ENCODE measurements at regions not wholly inside any gene's neighbourhood (a gene's known extent, or its start where the extent isn't known, plus 50 kb on each side); places are given as distances from the start of the nearest gene placed in this dataset.
"Not testable (repeated sequence)": the region's sequence is repeated elsewhere in the genome, so short reads cannot be mapped to it uniquely, and the experiment has no call there.

DNA sequence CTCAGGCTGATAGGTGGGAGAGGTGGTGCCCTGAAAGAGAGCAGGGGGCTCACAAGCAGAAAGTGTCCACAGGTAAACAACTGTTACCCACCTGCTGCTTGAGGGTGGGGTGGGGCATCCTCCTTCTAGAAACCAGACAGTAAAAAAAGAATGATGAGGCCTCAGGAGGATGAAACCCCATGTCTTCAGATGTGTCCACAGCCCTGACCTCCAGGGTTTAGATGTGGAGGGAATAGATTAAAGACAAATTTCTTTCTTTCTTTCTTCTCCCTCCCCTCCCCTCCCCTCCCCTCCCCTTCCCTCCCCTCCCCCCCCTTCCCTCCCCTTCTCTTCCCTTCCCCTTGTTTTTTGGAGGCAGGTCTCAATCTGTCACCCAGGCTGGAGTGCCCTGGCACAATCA is 333.5 kb upstream of the NUPR2 start:
- no peak for DNase-seq

DNA sequence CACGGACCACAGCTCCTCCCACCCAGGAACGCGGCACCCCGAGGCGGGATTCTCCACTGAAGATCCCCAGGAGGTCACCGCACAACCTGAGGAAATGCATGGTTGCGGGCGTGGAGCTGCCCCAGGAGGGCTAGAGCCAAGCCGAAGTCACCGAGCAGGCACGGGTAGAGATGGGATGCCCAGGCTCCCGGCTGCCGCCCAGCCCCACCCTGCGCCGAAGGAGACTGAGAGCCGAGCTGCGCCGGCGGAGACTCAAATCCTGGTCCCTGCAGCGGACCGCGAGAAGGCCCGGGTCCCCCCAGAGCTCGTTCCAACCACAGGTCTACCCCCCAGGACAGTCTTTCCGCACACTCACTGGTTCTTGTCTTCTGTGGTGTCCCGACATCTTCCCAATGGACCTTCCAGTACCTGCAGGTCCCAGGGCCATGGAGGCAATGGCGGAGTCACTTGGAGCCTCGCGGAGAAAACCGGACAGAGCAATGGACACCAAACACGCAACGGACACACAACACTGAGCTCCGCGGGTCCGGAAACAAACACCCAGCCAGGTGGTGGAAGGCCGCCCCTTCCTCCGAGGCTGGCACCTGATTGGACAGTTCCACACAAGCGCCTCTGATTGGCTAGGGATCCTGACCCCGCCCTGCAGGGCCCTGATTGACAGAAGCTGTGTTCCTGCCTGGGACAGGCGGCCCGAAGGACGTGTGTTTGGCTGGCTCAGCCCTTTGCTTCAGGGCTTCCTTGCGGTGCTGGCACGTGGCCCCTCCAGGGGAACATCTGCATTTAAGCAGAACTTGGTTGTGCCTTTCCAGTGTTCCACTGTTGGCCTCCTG is 331.9 kb upstream of the NUPR2 start:
- no peak for DNase-seq

DNA sequence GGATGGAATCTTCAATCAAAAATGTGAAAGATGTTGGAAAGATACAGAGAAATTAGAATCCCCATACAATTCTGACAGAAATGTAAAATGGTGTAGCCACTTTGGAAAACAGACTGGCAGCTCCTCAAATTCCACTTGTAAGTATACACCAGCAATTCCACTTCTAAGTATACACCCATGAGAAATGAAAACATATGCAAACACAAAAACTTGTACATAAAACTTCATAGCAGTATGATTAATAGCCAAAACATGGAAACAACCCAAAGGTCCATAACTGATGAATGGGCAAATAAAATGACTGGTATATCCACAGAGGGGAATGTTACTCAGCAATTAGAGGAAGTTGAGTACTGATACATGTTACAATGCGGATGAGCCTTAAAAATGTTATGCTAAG is 304.3 kb upstream of the NUPR2 start:
- not testable (repeated sequence) for DNase-seq

DNA sequence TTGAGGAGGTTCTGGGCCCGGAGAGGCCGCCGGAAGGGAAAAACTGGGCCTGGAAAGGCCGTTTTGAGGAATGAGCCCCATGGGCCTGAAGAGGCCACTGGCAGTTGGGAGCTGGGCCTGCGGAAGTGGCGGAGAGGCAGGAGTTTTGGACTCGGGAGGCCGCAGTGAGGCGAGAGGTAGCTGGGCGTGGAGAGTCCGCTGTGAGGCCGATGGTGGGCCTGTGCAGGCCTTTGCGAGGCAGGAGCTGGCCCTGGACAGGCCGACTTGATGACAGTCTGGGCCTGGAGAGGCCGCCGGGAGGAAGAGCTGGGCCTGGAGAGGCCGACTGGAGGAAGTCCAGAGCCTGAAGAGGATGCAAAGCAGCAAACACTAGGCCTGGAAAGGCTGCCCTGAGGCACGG is 259.0 kb upstream of the NUPR2 start:
- no peak for DNase-seq

DNA sequence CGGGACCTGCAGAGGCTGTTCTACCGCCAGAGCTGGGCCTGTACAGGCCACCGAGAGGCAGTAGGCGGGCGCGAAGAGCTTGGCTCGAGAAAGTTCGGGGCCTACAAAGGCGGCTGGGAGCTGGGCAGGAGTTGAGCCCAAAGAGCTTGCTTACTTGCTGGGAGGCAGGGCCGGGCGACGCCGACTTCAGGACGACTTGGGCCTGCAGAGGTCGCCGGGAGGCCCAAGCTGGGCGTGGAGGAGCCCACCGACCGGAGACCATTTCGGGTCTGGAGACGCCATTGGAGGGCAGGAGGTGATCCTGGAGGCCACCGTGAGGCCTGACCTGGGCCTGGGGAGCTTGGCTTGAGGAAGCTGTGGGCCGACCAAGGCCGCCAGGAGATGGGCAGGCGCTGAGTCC is 258.4 kb upstream of the NUPR2 start:
- not testable (repeated sequence) for DNase-seq

GRCh38 chr7:56373314-56373713 is 257.1 kb upstream of the NUPR2 start:
- peak; percentile 55 for DNase-seq

DNA sequence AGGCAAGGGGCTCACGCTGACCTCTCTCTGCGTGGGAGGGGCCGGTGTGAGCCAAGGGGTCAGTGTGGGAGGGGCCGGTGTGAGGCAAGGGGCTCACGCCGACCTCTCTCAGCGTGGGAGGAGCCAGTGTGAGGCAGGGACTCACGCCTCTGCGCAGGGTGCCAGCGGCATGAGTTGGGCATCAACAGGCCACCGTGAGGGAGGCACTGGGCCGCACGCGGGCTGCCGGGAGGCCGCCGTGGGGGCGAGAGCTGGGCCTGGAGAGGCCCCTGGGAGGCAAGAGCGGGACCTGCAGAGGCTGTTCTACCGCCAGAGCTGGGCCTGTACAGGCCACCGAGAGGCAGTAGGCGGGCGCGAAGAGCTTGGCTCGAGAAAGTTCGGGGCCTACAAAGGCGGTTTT is 255.6 kb upstream of the NUPR2 start:
- DNase-seq = peak; percentile 6

DNA sequence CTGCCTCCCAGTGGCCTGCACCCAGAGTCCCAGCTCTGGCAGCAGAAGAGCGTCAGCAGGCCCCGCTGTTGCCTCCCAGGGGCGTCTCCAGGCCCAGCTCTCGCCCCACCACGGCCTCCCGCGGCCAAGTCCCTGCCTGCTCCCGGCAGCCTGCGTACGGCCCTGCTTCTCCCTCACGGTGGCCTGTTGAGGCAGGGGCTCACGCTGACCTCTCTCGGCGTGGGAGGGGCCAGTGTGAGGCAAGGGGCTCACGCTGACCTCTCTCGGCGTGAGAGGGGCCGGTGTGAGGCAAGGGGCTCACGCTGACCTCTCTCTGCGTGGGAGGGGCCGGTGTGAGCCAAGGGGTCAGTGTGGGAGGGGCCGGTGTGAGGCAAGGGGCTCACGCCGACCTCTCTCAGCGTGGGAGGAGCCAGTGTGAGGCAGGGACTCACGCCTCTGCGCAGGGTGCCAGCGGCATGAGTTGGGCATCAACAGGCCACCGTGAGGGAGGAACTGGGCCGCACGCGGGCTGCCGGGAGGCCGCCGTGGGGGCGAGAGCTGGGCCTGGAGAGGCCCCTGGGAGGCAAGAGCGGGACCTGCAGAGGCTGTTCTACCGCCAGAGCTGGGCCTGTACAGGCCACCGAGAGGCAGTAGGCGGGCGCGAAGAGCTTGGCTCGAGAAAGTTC is 254.1 kb upstream of the NUPR2 start:
- DNase-seq = not testable (repeated sequence)

- not testable (repeated sequence) for DNase-seq
Observed at GRCh38 chr7:56367914-56368313, 251.7 kb upstream of the NUPR2 start.

GRCh38 chr7:56367411-56367810 is 251.2 kb upstream of the NUPR2 start:
- not testable (repeated sequence) for DNase-seq

- DNase-seq = not testable (repeated sequence)
Observed at GRCh38 chr7:56366701-56367100, 250.5 kb upstream of the NUPR2 start.

- DNase-seq = not testable (repeated sequence)
Observed at GRCh38 chr7:56352576-56352975, 236.4 kb upstream of the NUPR2 start.

- not testable (repeated sequence) for DNase-seq
Observed at GRCh38 chr7:56351181-56351580, 235.0 kb upstream of the NUPR2 start.

GRCh38 chr7:56348311-56348710 is 232.1 kb upstream of the NUPR2 start:
- not testable (repeated sequence) for DNase-seq

DNA sequence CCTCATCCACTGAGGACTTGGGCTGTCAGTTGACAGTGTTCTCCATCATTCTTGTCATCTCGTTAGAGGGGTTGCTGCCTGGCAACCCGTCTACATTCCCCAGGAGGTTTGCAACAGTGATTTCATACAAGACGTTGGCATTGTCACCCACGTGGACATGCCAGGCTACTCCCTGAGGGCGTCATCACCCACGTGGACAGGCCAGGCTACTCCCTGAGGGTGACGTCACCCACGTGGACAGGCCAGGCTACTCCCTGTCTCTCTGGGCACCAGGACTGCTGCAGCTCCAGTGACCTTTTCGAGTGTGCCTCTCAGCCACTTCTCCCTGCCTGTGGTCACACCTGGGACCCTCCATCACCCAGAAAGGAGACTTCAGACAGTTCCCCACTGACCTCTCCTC is 212.1 kb upstream of the NUPR2 start:
- DNase-seq = not testable (repeated sequence)

GRCh38 chr7:56290548-56290947 is 174.3 kb upstream of the NUPR2 start:
- no peak for DNase-seq

DNA sequence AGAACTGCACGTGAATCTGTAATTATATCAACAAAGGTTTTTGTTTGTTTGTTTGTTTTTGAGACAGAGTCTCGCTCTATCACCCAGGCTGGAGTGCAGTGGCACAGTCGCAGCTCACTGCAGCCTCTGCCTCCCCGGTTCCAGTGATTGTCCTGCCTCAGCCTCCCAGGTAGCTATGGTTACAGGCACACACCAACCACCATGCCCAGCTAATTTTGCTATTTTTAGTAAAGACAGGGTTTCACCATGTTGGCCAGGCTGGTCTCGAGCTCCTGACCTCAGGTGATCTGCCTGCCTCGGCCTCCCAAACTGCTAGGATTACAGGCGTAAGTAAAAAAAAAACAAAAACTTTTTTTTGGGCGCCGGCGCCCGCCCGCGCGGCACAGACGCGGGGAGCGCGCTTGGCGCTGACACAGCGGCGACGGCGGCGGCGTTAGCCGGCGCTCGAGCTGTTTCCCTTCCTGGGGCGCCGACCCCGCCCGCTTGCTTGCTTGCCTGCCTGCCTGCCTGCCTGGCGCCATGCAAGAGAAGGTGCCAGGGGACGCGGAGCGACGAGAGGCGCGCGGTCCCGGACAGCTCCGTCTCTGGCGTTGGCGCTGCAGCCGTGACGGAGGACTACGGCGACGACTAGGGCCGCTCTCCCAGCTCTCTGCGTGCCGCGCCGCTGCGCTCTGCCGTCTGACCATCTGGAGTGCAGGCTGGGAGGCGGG is 171.4 kb upstream of the NUPR2 start:
- no peak for DNase-seq

- no peak for DNase-seq
Observed at GRCh38 chr7:56256108-56256507, 139.9 kb upstream of the NUPR2 start.

GRCh38 chr7:56250135-56250534 is 133.9 kb upstream of the NUPR2 start:
- no peak for DNase-seq

GRCh38 chr7:56229631-56230030 is 113.4 kb upstream of the NUPR2 start:
- no peak for DNase-seq

- DNase-seq = no peak
Observed at GRCh38 chr7:56222866-56223265, 106.6 kb upstream of the NUPR2 start.

GRCh38 chr7:56219017-56219416 is 102.8 kb upstream of the NUPR2 start:
- DNase-seq = no peak

GRCh38 chr7:56218510-56218909 is 102.3 kb upstream of the NUPR2 start:
- no peak for DNase-seq

DNA sequence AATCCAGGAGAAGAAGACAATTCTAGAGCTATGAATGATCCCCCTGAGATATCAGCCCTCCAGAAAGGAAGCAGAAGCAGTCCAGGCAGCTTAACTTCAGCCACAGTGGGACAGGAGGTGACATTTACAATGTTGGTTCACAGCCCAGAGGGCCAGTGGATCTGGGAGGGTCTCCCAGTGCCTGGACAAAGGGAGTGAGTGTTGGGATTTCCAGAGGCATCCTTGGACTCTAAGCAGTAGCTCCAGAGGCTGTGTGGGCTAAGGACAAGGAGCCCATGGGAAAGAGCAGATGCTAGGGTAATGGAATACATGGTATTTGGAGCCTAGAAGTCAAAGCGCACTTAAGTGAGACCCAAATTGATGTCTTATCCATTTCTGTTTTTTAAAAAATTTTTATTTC is 97.4 kb upstream of the NUPR2 start:
- DNase-seq = no peak
